Nephron (organoid): ENCODE measurements at regions not wholly inside any gene's neighbourhood (a gene's known extent, or its start where the extent isn't known, plus 50 kb on each side); places are given as distances from the start of the nearest gene placed in this dataset.

Experiments
- H3K27ac Mint-ChIP-seq, 3 experiments: 2 replicates each; pipeline ENCODE4 v1.8.0; 2020; ENCODE audit warnings: mixed read lengths in 3 of 3, mild to moderate bottlenecking in 2 of 3, moderate library complexity in 1 of 3
- H3K27me3 Mint-ChIP-seq: 2 replicates; pipeline ENCODE4 v1.8.0; 2021; ENCODE audit warnings: low read depth, mild to moderate bottlenecking, moderate library complexity, mixed read lengths
- H3K36me3 Mint-ChIP-seq: 2 replicates; pipeline ENCODE4 v1.8.0; 2020; ENCODE audit warnings: low read depth, mixed read lengths
- H3K4me1 Mint-ChIP-seq: 2 replicates; pipeline ENCODE4 v1.8.0; 2020; ENCODE audit warnings: mixed read lengths
- H3K4me3 Mint-ChIP-seq, 3 experiments: 2 replicates each; pipeline ENCODE4 v1.8.0; 2020; ENCODE audit warnings: mild to moderate bottlenecking in 3 of 3, mixed read lengths in 3 of 3, moderate library complexity in 2 of 3
- H3K9me3 Mint-ChIP-seq: 2 replicates; pipeline ENCODE4 v1.8.0; 2020; ENCODE audit warnings: mixed read lengths
- TF ChIP-seq, protein P1 (sequence below), 3 experiments: fragments of 200-600 bp; sonication (generic); IDR thresholded peaks; one replicate each; pipeline ENCODE4 v1.5.0; 2021; ENCODE audit warnings: antibody characterized with exemption in 3 of 3; ENCODE audit not compliant: unreplicated experiment in 3 of 3

- peaks cover 3% of the 10 kb centered on the region for H3K9me3 Mint-ChIP-seq
Measured at GRCh38 chr17:34095106-34095505, 160.0 kb upstream of the CCL2 start.

DNA sequence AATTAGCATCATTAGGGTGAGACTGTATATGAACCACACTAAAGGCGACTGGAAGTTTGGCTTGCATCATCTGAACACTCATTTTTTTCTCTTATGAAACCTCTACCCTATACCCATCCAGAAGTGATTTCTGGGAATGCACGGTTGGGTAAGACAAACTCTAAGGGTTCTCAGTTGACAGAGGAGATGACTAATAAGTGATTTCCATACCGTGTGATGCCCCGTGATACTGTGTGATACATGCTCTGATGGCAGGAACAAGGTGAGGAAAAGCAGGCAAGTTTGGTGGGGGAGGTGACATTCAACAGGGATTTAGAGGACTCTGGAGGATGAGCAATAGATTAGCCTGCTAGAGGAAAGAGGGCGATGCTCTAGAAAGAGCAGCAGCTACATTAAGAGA is 156.4 kb upstream of the CCL2 start:
- H3K27ac Mint-ChIP-seq: no peak overlapping the region
- H3K36me3 Mint-ChIP-seq: no peaks in the 10 kb centered on the region
- H3K27me3 Mint-ChIP-seq: peaks cover 7% of the 10 kb centered on the region
- no peak overlapping the region for H3K4me3 Mint-ChIP-seq
- peaks cover 3% of the 10 kb centered on the region for H3K9me3 Mint-ChIP-seq
- TF ChIP-seq, protein P1, sequence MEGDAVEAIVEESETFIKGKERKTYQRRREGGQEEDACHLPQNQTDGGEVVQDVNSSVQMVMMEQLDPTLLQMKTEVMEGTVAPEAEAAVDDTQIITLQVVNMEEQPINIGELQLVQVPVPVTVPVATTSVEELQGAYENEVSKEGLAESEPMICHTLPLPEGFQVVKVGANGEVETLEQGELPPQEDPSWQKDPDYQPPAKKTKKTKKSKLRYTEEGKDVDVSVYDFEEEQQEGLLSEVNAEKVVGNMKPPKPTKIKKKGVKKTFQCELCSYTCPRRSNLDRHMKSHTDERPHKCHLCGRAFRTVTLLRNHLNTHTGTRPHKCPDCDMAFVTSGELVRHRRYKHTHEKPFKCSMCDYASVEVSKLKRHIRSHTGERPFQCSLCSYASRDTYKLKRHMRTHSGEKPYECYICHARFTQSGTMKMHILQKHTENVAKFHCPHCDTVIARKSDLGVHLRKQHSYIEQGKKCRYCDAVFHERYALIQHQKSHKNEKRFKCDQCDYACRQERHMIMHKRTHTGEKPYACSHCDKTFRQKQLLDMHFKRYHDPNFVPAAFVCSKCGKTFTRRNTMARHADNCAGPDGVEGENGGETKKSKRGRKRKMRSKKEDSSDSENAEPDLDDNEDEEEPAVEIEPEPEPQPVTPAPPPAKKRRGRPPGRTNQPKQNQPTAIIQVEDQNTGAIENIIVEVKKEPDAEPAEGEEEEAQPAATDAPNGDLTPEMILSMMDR (IDR thresholded peaks at IDR 0.05; ENCODE audit: unreplicated experiment in 3 of 3): no peak
- no peaks in the 10 kb centered on the region for H3K4me1 Mint-ChIP-seq

More at GRCh38 chr17:34095106-34095505, 160.0 kb upstream of the CCL2 start:
- Mint-ChIP-seq H3K27me3 (peaks cover 30% of the 10 kb centered on the region), H3K4me1 (no peaks in the 10 kb centered on the region), H3K36me3 (no peaks in the 10 kb centered on the region), H3K4me3 (no peak overlapping the region), H3K27ac (no peak overlapping the region)
- TF ChIP-seq, protein P1 (IDR thresholded peaks at IDR 0.05; ENCODE audit: unreplicated experiment in 3 of 3): no peak

GRCh38 chr17:34099859-34100515 is 155.1 kb upstream of the CCL2 start:
- Mint-ChIP-seq H3K4me1 (no peaks in the 10 kb centered on the region), H3K27me3 (no peaks in the 10 kb centered on the region), H3K36me3 (no peaks in the 10 kb centered on the region), H3K9me3 (peaks cover 3% of the 10 kb centered on the region), H3K27ac (no peak overlapping the region), H3K4me3 (no peak overlapping the region)
- TF ChIP-seq, protein P1 (IDR thresholded peaks at IDR 0.05; ENCODE audit: unreplicated experiment in 3 of 3): no peak

GRCh38 chr17:34107019-34107418 is 148.1 kb upstream of the CCL2 start:
- TF ChIP-seq, protein P1 (IDR thresholded peaks at IDR 0.05; ENCODE audit: unreplicated experiment in 3 of 3): no peak
- Mint-ChIP-seq H3K27ac (no peak overlapping the region), H3K4me3 (no peak overlapping the region), H3K4me1 (peaks cover 9% of the 10 kb centered on the region), H3K36me3 (no peaks in the 10 kb centered on the region), H3K9me3 (no peaks in the 10 kb centered on the region), H3K27me3 (peaks cover 9% of the 10 kb centered on the region)

DNA sequence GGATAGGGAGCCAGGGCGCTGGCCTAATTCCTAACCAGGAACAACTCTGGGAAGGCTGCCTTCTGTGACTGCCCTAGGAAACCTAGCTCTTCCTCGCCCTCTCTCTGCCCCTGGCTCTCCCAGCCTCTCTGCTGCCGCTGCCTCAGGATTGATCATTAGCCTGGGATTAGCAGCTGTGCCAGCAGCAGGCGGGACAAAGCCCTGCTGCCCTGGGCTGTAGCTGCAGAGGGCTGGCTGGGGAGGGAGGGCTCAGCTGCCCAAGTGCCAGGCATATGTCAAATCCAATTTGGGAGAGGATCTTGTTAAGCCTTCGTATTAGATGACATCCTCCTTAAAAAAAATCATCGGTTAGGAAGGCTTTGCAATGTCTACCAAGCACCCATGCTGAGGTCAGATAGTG is 144.8 kb upstream of the CCL2 start:
- no peak overlapping the region for H3K4me3 Mint-ChIP-seq
- no peak overlapping the region for H3K27ac Mint-ChIP-seq
- H3K9me3 Mint-ChIP-seq: no peaks in the 10 kb centered on the region
- peaks cover 9% of the 10 kb centered on the region for H3K4me1 Mint-ChIP-seq
- H3K36me3 Mint-ChIP-seq: no peaks in the 10 kb centered on the region
- TF ChIP-seq, protein P1 (IDR thresholded peaks at IDR 0.05; ENCODE audit: unreplicated experiment in 3 of 3): no peak
- peaks cover 24% of the 10 kb centered on the region for H3K27me3 Mint-ChIP-seq

GRCh38 chr17:34113089-34113488 is 142.0 kb upstream of the CCL2 start:
- peaks cover 9% of the 10 kb centered on the region for H3K4me1 Mint-ChIP-seq
- no peak overlapping the region for H3K4me3 Mint-ChIP-seq
- peaks cover 23% of the 10 kb centered on the region for H3K27me3 Mint-ChIP-seq
- no peaks in the 10 kb centered on the region for H3K9me3 Mint-ChIP-seq
- TF ChIP-seq, protein P1 (IDR thresholded peaks at IDR 0.05; ENCODE audit: unreplicated experiment in 3 of 3): no peak
- no peak overlapping the region for H3K27ac Mint-ChIP-seq
- H3K36me3 Mint-ChIP-seq: no peaks in the 10 kb centered on the region
